ENCODE measurements at regions not wholly inside any gene's neighbourhood (a gene's known extent, or its start where the extent isn't known, plus 50 kb on each side); places are given as distances from the start of the nearest gene placed in this dataset.

- Mint-ChIP-seq H3K27me3 (ENCODE audit: unreplicated experiment) (peaks cover 2% of the 10 kb centered on the region), H3K36me3 (ENCODE audit: unreplicated experiment) (no peaks in the 10 kb centered on the region), H3K27ac (ENCODE audit: unreplicated experiment) (no peak overlapping the region), H3K4me3 (ENCODE audit: unreplicated experiment) (no peak overlapping the region), H3K9me3 (ENCODE audit: unreplicated experiment) (peaks cover 4% of the 10 kb centered on the region), H3K4me1 (ENCODE audit: low read depth, unreplicated experiment) (peaks cover 7% of the 10 kb centered on the region)
- TF ChIP-seq CTCF (IDR thresholded peaks at IDR 0.05; ENCODE audit: partially characterized antibody, unreplicated experiment), result no peak
- DNase-seq, result no peak
Observed at GRCh38 chr2:187264612-187265011, 183.4 kb downstream of the CALCRL start.

GRCh38 chr2:187263675-187264560 lies 184.1 kb downstream of the CALCRL start:
- H3K9me3 Mint-ChIP-seq (ENCODE audit: unreplicated experiment), result peaks cover 4% of the 10 kb centered on the region
- peaks cover 2% of the 10 kb centered on the region for H3K27me3 Mint-ChIP-seq (ENCODE audit: unreplicated experiment)
- no peaks in the 10 kb centered on the region for H3K36me3 Mint-ChIP-seq (ENCODE audit: unreplicated experiment)
- no peak for TF ChIP-seq CTCF (IDR thresholded peaks at IDR 0.05; ENCODE audit: partially characterized antibody, unreplicated experiment)
- peaks cover 7% of the 10 kb centered on the region for H3K4me1 Mint-ChIP-seq (ENCODE audit: low read depth, unreplicated experiment)
- H3K27ac Mint-ChIP-seq (ENCODE audit: unreplicated experiment), result no peak overlapping the region
- DNase-seq, result no peak
- H3K4me3 Mint-ChIP-seq (ENCODE audit: unreplicated experiment), result no peak overlapping the region

- H3K4me3 Mint-ChIP-seq (ENCODE audit: unreplicated experiment), result no peak overlapping the region
- no peak for DNase-seq
- H3K27me3 Mint-ChIP-seq (ENCODE audit: unreplicated experiment), result no peaks in the 10 kb centered on the region
- H3K4me1 Mint-ChIP-seq (ENCODE audit: low read depth, unreplicated experiment), result peaks cover 10% of the 10 kb centered on the region
- H3K27ac Mint-ChIP-seq (ENCODE audit: unreplicated experiment), result no peak overlapping the region
- no peak for TF ChIP-seq CTCF (IDR thresholded peaks at IDR 0.05; ENCODE audit: partially characterized antibody, unreplicated experiment)
- H3K36me3 Mint-ChIP-seq (ENCODE audit: unreplicated experiment), result no peaks in the 10 kb centered on the region
- peaks cover 5% of the 10 kb centered on the region for H3K9me3 Mint-ChIP-seq (ENCODE audit: unreplicated experiment)
Observed at GRCh38 chr2:187261705-187262104, 186.3 kb downstream of the CALCRL start.

- no peak for DNase-seq
- no peak for TF ChIP-seq CTCF (IDR thresholded peaks at IDR 0.05; ENCODE audit: partially characterized antibody, unreplicated experiment)
- no peak overlapping the region for H3K27ac Mint-ChIP-seq (ENCODE audit: unreplicated experiment)
- H3K36me3 Mint-ChIP-seq (ENCODE audit: unreplicated experiment), result no peaks in the 10 kb centered on the region
- H3K27me3 Mint-ChIP-seq (ENCODE audit: unreplicated experiment), result no peaks in the 10 kb centered on the region
- peaks cover under 1% of the 10 kb centered on the region for H3K9me3 Mint-ChIP-seq (ENCODE audit: unreplicated experiment)
- H3K4me3 Mint-ChIP-seq (ENCODE audit: unreplicated experiment), result no peak overlapping the region
- H3K4me1 Mint-ChIP-seq (ENCODE audit: low read depth, unreplicated experiment), result no peaks in the 10 kb centered on the region
Observed at GRCh38 chr2:187252063-187252462, 196.0 kb downstream of the CALCRL start.

- DNase-seq, result no peak
- TF ChIP-seq CTCF (IDR thresholded peaks at IDR 0.05; ENCODE audit: partially characterized antibody, unreplicated experiment), result no peak
- no peaks in the 10 kb centered on the region for H3K36me3 Mint-ChIP-seq (ENCODE audit: unreplicated experiment)
- H3K4me1 Mint-ChIP-seq (ENCODE audit: low read depth, unreplicated experiment), result no peaks in the 10 kb centered on the region
- H3K27ac Mint-ChIP-seq (ENCODE audit: unreplicated experiment), result no peak overlapping the region
- no peaks in the 10 kb centered on the region for H3K27me3 Mint-ChIP-seq (ENCODE audit: unreplicated experiment)
- no peak overlapping the region for H3K4me3 Mint-ChIP-seq (ENCODE audit: unreplicated experiment)
- H3K9me3 Mint-ChIP-seq (ENCODE audit: unreplicated experiment), result no peaks in the 10 kb centered on the region
Observed at GRCh38 chr2:187250137-187250536, 197.9 kb downstream of the CALCRL start.
